Limb (tissue), 2 donors: ENCODE measurements at regions not wholly inside any gene's neighbourhood (a gene's known extent, or its start where the extent isn't known, plus 50 kb on each side); places are given as distances from the start of the nearest gene placed in this dataset.
A peak's percentile ranks its signal among the peaks of the same experiment; 100 is the strongest.
"Not testable (repeated sequence)": the region's sequence is repeated elsewhere in the genome, so short reads cannot be mapped to it uniquely, and the experiment has no call there.

Experiments
- DNase-seq, 2 donors: peaks; one replicate each; pipeline ENCODE4 v3.0.0-alpha.2; 2016; ENCODE audit errors: extremely low spot score in 2 of 2

DNA sequence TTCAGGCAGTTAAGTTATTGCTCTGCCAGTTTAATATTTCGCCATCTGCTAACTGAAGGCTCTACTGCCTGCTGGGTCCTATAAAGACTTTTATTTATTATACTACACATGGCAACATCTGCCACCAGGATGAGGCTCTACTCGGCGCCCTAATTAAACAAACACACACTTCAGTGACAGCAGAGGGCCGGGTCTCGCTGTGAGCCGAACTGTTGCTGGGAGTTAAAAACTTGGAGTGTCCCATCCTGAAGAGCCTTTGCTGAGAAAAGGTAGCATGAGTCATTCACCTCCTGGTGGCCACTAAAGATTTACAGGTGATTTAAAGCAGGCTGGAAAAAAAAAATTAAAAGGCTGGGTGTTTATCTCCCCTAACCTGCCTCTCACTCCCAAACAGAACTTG lies 183.7 kb downstream of the NPIPA8 start:
- not testable (repeated sequence) for DNase-seq

GRCh38 chr16:18148132-18148531 lies 188.4 kb downstream of the NPIPA8 start:
- not testable (repeated sequence) for DNase-seq

DNA sequence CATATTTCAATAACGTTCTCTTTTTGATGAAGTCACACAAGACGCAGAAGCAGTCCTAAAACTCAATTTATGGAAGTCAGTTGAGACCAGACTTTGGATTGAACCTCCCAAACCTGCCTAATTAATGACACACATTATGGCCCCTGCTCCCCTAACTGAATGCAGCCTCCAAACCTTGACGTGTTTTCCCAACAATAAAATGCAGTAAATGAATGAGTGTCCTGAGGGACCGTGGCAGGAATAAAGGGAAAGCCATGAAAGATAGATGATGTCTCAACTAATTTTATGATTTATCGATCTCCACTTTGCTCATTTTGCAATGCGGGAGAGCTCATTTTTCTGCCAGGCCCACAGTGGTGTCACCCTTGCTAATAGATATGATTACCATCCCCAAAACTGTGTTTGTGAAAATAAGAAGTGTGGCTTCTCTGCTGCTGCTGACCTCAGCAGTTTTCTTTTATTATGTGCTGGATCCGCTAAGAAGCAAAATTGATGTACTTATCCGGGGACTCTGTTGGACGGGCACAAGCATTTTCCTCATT lies 189.9 kb downstream of the NPIPA8 start:
- not testable (repeated sequence) for DNase-seq

DNA sequence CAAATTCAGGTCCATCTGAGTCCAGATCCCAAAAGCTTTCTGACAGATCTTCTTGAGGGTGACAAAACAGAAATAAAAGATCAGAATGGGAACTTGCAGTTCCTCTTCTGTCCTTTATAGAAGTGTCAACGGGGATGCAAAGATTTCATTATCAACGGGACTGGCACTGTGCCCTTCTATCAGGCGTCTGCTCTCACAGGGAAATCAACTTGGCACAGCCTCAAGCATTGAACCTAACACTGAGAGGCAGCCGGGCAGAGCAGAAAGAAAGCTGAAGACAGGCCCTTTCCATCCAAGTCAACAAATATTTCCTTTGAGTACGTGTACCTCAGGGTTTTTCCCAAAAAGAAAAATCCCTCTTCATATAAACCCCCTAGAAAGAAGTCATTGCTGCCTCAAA lies 194.5 kb downstream of the NPIPA8 start:
- DNase-seq = not testable (repeated sequence)

DNA sequence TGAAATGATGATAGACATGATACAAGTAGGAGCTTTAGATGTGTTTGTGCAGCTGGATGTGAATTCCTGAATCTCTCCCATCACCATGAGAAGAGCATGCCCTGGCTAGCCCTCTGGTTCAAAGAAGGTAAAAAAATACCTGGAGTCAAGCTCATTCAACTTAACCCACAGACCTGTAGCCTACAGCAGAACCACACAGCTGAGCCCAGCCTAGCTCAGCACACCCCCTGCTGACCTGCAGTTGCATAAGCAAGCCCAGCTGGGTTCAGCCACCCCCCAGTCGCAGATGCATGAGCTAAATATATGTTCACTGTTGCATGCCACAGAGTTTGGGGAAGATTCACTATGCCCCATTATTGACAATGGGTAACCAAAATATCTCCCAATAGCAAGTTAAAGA lies 200.2 kb downstream of the NPIPA8 start:
- not testable (repeated sequence) for DNase-seq

DNA sequence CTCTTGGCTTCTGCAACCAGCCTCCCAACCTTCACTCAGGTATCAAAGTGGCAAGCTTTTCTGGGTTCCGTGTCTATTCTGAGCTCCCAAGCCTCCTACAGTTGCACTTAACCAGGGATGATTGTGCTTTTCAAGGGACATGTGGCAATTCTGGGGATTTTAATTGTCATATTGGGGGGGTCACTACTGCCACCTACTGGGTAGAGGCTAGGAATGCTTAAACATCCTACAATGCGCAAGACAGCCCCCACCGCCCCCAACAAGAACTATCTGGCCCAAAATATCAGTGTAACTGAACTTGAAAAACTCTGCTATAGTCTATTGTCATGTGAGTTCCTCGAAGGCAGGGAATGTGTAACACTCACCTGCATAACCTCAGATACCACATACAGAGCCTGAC lies 201.5 kb downstream of the NPIPA8 start:
- DNase-seq = not testable (repeated sequence)

- not testable (repeated sequence) for DNase-seq
These were observed 204.9 kb downstream of the NPIPA8 start for GRCh38 chr16:18131587-18131986.

DNA sequence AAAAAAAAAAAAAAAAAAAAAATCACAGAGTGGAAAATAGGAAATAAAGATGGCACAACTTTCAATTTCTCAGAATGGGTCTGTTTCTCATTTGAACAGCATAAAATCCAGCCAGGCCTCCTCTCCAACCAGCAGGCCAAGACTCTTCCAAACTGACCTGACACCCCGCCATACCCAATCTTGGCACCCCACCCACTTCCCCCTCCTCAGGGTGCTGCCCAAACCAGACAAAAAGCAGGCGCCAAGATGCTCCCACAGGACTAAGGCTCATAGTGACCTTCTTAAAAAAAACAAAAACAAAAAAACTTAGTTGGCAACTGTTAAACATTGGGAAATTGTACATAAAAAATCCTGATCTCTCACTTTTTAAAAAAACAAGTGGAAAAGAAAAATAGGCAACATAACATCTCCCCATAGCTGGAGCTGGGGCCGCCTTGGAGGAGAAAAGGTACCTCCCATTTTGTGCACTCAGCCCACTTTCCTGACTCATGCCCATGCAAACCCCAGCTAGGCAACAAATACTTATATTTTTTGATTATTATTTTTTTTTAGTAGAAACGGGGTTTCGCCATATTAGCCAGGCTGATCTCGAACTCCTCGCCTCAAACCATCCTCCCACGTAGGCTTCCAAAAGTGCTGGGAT lies 205.9 kb downstream of the NPIPA8 start:
- DNase-seq = not testable (repeated sequence)

GRCh38 chr16:18127033-18127432 lies 209.5 kb downstream of the NPIPA8 start:
- DNase-seq = not testable (repeated sequence)

DNA sequence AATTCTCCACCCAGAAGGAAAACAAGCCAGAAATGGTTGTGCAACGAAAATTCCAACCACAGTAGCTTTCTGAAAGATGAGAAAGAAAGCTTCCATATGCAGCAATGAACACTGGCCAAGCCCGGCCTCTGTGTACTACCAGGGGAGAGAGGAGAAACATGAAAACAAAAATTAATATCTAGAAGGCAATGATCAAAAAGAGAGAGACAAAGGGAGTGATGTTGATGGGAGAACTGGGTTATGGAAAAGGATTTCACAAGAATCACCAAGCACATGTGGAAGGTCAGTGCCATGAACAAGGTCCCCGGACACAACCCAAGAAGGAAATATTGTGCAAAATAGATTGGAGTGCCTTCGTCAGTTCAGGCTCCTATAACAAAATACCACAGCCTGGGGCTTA lies 217.4 kb downstream of the NPIPA8 start:
- DNase-seq = not testable (repeated sequence)

GRCh38 chr16:18118684-18119083 lies 217.9 kb downstream of the NPIPA8 start:
- not testable (repeated sequence) for DNase-seq

DNA sequence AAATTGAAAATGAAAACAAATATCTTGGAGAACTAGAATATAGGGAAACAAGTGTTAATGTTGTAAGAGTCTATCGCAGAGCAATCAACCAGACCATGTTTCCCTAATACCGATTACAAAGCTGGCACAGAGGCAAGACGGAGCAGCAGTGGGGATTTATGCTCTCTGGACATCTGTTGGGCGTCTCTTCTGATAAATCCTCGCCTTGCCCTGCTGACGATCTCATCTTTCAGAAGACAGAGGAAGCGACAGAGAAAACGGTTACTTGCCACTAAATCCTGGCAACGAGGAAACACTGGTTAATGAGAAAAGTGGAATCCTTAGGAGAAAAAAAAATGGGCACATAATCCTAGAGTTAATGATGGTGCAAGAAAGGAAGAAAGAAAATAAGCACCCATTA lies 218.5 kb downstream of the NPIPA8 start:
- DNase-seq = peak in 1 of 2 donors; percentile 18

DNA sequence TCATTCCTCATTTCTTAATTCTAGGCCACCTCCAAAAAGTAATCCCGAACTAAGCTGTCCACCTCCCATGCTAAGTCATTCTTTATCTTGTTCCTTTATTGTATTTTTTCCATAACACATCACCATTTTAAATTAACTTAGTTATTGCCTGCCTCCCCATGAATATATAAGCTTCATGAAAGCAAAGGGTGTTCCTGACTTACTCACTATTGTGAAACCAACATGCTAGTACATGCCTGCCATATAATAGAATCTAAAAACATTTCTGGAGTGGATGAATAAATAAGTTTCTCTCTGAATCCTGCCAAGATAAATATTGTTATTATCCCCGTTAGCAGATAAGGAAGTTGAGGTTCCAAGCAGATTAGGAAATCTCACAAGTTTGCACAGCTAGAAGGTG lies 232.1 kb downstream of the NPIPA8 start:
- not testable (repeated sequence) for DNase-seq

DNA sequence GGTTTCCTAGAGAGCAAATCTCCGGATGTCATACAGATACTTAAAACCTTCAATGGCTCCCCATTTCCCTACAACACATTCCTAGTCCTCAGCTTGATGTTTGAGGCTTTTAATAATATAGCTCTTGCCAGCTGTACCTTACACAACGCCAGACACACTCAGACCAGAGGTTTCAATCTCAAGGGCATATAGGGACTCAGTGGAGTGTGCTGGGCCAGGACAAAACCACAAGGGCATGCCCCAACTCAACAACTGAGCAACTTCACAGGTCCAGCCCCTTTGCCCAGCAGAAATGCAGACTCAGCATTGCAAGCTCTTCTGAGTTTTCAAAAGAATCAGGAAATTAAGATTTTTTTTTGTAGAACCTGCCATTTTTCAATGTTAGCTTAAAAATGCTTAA lies 235.5 kb downstream of the NPIPA8 start:
- not testable (repeated sequence) for DNase-seq

DNA sequence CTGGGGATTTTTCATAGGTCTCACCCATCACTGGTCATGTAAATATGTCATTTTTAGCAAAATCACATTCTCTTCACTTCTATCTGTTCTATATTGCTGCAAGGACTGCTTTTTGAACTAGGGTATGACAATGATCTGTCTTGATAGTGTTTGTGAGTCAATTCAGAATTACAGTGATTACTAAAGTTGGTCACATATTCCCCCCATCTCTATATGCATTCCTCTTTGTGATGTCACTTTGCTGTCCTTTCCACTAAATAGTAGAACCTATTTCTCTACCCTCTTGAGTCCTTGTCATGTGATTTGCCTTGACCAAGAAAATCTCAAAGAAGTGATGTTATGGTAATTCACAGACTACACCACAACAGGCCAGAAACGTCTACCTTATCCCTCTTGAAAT lies 243.9 kb downstream of the NPIPA8 start:
- DNase-seq = not testable (repeated sequence)

DNA sequence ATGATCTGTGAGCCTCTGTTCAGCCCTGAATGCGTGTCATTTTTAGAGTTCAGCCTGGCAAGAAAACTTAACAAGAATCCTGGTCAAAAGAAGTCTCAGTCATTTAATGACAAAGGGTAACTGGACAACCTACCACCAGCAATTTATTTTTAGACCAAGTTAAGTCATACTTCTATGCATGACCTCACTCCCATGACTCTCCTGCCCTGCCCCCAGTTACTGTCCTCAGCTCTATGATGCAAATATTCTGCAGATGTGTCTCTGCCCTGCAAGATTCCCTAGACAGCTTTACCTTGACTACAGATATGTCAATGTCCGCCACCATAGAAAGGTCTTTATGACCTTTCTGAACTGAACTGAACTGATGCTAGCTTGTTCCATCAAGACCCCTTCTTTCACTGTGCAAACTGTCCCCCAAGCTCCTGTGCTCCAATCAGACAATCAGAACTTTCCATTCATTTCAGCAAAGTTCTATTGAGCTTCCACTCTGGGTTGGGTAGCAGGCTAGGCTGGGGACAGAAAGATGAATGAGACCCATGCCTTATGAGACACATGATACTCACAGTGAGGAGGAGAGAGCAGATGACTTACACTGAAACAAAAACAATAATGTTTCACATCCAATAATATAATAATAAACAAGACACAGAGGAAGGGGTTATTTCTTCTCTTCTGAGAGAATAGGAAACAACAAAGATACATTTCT lies 255.7 kb downstream of the NPIPA8 start:
- not testable (repeated sequence) for DNase-seq

DNA sequence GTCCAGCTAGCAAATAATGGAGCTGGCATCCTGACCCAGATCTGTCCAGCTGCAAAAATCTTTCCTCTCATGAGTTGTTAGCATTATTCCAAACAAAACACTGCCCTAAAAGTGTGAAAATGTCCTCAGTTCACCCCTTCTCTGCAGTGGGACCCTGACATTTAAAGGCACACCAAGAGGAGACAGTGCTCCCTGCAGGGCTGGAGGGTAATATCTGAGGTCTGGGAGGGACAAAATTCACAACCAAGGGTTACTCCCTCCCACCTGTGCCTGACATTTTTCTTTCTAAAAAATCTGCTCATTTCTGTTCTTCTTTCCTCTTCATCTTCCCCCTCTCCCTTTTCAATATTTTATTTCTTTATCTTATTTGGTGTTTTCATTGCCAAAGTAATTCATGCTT lies 258.6 kb downstream of the NPIPA8 start:
- not testable (repeated sequence) for DNase-seq

GRCh38 chr16:18072161-18072560 lies 264.4 kb downstream of the NPIPA8 start:
- no peak for DNase-seq

GRCh38 chr16:18069683-18070082 lies 266.9 kb downstream of the NPIPA8 start:
- no peak for DNase-seq

DNA sequence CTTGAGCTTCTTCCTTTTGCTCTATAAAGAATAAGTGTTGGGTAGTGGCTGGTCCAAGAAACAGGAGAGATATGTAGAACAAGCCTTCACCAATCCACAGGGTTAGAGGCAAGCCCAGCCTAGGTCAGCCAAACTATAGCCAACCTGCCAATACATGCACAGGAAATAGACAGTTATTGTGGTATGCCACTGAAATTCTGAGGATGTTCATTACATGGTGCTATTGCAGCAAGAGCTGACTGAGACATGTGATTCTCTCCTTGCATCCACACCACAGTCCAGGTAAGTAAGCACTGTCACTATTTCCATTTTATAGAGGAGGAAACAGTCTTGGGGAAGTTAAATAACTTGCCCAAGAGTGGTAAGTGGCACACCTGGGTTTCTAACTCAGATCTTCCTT lies 268.1 kb downstream of the NPIPA8 start:
- no peak for DNase-seq

DNA sequence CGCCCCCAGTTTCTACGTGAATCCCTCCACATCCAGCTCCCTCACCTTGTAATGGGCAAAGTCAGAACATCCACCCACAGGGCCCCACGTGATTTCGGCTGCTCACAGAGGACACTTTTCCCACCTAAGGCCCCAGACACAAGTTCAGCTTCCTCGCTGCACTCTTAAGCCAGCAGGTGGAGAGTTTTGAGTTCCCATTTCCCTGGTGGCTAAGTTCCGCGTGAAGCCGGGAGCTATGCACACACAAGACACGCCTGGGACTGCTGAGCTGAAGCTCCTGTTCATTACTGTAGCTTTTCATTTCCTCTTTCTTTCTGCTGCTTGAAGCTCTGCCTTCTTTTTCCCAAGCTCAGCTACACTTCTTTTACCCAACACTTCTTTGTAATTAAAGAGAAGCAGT lies 273.8 kb downstream of the NPIPA8 start:
- no peak for DNase-seq

- DNase-seq = no peak
These were observed 276.2 kb downstream of the NPIPA8 start for GRCh38 chr16:18060351-18060750.

DNA sequence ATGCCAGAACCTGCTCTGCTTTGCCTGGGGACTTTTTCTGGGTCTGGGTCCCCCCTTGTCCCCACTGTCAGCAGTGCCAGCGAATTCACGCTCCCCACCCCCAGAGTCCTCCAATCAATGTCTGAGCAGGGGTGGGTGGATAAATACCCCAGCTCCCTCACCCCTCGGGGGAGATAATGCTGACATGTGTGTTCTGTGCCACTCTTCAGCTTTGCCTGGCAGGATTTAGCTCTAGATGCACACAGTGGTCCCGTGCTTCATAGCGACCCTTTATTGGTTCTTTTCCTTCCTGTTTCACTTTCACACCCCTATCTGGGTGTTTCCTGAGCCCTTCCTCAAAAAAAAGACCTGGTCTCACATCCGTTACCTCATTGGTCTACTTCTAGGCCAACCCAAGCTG lies 277.0 kb downstream of the NPIPA8 start:
- no peak for DNase-seq
